ENCODE measurements at regions not wholly inside any gene's neighbourhood (a gene's known extent, or its start where the extent isn't known, plus 50 kb on each side); places are given as distances from the start of the nearest gene placed in this dataset.

GRCh38 chr5:6806668-6807067 lies 93.4 kb downstream of the TENT4A start:
- no peak for DNase-seq

- DNase-seq: no peak
These were observed 95.2 kb downstream of the TENT4A start for GRCh38 chr5:6808462-6808861.

- no peak for DNase-seq
These were observed 97.6 kb downstream of the TENT4A start for GRCh38 chr5:6810641-6811405.

DNA sequence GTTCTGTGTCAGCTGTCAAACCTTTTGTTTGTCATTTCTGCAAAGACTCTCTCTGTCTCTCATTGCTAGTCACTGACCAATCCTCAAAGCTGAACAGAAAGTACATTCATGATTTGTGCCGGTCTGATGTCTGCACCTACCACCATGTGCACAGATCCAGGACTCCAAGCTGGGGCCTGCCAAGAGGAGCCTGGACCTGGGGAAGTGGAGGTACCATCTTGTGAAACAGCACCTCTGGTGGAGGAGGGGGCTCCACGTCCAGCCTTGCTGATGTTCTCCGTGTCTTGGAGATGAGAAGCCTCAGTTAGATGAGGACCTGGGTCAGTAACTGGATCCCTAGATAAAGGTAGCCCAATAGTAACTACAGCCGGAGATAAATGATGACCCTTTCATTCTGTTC lies 98.9 kb downstream of the TENT4A start:
- no peak for DNase-seq

- no peak for DNase-seq
These were observed 99.8 kb downstream of the TENT4A start for GRCh38 chr5:6812800-6813731.

GRCh38 chr5:6814816-6815215 lies 101.6 kb downstream of the TENT4A start:
- no peak for DNase-seq

DNA sequence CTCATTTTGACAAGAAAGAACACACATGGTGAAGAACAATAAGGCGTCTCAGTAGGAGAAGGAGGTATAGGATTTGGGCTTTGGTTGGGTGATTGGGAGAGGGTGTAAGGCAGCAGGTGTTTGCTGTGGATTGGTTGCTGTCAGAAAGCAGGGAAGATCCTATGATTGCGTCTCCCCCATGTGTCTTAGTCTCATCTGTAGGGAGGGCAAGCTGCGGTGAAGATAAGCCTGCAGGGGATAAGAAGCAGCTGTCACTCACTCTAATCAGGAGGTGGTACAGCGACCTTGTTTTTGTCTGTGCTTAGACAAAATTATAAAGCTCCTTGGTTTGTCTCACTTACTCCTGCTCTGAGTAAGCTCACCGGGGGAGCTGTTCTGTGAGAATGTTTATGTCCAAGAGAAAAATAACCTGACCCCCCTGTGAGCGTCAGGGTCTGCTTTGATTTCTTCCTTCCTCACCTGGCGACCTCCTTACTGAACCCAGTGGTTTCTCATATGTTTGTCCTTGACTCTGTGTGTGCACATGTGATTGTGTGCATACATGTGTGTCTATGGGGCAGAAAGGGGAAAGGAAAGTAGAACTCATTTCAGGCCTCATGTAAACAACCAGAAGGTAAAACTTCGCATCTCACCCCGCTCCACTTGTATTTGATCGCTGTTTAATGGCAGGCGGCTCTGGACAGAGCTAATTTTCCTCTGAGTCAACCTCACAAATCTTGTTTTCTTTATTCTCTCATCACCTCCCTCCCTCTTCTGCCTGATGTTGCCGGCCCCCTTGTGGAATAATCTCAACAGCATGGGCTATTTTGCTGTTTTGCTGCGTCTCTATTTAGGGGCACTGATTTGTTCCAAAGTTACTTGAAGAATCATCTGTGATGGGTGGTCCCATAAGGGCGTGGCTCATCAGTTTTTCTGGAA lies 105.6 kb downstream of the TENT4A start:
- DNase-seq: no peak

GRCh38 chr5:6819521-6819920 lies 106.3 kb downstream of the TENT4A start:
- peak; percentile 85 for DNase-seq

- peak; percentile 89 for DNase-seq
These were observed 107.7 kb downstream of the TENT4A start for GRCh38 chr5:6820851-6821479.

- no peak for DNase-seq
These were observed 108.8 kb downstream of the TENT4A start for GRCh38 chr5:6822068-6822467.

DNA sequence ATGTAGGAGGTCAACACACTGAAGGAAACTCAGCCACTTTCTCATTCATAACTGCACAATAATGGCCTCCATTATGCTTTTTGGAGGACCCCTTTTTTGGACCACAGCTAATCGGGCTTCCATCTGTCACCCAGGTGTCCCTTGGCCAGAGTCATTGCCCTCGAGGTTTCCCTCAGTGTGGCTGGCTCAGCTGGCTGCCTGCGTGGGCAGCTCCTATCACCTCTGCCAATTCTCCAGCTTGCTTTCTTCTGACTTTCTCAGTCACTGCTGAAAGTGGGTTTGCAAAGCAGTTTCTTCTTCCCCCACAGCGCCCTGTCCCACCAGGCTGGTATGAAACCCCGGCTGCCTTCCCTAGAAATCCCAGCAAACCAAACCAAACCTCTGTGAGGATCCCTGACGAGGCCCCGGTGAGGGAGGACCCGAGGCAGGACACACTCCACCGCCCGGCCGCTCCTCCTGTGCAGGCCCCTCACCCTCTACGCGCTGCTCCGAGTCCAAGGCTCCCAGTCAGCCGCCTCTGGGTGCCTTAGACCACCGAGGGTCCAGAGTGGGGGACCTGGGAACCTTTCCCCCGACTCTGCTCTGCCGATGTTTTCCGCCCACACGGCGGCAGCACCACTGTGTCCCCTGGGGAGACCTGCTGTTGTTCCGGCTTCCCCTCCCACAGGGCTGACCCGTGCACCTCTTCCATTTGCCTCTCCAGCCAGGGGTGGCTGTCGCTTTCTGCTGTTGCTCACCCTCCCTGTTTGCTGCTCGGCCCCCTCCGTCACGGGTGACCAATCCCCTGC lies 109.5 kb downstream of the TENT4A start:
- DNase-seq: no peak

DNA sequence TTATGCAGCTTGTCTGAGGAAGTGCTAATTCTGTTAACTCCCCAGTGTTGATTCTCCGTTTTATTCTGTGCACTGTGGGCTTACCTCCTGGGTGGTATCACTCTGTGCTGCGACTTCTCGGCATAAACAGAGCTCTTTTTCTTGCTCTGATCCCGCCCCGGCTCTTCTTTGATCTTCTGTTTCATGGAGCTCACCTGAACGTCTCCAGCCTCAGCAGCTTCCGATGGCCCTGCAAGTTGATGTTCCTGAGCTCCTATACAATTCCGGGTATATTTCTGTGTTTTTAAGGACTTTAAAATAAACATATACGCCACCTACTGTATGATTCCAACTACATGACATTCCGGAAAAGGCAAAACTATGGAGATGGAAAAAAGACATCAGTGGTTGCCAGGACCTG lies 110.8 kb downstream of the TENT4A start:
- no peak for DNase-seq

DNA sequence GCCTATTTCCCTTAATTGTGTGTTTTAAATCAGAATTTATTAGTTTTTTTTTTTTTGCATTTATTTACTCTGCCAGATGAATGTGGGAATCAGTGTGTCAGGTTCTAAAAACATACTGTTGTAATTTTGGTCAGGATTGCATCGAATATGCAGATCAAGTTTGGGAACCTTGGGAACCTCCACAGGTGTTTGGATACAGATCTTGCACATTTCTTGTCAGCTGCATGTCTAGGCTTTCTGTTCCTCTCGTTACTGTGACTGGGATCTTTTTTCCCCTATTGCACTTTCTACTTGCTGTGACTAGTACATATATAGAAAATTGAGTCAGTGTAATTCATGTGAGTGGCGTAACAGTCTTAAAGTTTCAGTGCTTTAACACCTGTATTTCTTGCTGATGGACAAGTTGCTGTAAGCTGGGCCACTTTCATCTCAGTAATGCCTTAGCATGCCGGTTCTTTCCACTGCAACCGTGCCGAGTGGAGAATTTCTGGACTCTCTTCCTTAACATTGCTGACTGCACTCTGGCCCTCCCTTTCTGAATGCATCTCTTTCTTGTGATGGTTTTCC lies 112.5 kb downstream of the TENT4A start:
- DNase-seq: no peak

GRCh38 chr5:6826756-6827155 lies 113.5 kb downstream of the TENT4A start:
- DNase-seq: no peak

- no peak for DNase-seq
These were observed 114.4 kb downstream of the TENT4A start for GRCh38 chr5:6827526-6828219.

- no peak for DNase-seq
These were observed 116.0 kb downstream of the TENT4A start for GRCh38 chr5:6829150-6829784.

DNA sequence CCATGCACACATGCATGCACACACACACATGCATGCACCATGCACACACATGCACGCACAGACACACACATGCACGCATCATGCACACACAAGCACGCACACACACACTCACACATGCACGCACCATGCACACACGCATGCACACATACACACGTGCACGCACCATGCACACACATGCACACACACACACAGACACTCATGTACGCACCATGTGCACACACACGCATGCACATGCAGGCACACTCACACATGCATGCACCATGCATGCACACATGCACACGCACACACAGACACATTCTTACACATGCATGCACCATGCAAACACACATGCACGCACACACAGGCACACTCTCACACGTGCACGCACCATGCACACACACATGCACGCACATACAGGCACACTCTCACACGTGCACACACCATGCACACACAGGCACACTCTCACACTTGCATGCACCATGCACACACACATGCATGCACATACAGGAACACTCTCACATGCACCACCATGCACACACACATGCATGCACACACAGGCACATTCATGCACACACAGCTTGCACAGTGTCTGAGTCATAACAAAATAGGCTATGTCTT lies 117.5 kb downstream of the TENT4A start:
- DNase-seq: no peak

DNA sequence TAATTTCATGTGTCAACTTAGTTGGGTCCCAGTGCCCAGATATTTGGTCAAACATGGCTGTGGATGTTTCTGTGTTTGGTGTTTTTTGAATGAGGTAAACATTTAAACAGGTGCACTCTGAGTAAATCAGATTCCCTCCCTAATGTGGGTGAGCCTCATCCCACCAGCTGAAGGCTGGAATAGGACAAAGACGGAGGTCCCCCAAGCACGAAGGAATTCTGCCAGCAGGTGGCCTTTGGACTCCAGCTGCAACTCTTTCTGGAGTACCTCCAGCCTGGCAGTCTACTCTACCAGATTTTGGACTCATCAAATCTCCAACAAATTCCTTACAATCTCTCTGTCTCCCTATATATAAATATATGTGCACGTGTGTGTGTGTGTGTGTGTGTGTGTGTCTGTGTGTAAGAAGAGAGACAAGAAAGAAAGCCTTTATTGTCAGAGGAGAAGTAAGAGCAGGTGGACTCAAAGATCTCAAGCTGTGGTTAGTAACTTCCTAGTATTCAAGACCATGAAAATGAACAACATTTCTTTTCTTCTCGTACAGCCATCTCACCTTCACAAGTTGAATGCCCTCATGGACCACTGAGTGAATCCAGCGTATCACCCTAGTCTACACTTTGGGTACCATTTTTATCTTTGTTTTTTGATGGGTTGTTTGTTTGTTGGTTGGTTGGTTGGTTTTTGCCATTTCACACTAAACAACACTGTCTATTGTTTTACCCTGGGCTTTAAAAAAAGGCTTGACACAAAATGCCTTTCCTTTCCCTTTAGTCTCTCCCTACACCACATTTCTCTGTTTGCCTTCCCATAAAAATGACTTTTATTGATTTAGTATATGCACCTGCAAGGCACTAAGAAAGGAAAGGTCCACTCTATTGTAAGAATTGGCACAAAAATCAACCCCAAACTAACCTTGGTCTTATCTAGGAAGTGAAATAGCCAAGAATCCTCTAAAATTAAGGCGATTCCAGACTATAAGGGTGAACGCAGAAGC lies 118.7 kb downstream of the TENT4A start:
- no peak for DNase-seq

Data from NCI-H1694 (cell line).